ENCODE measurements at regions not wholly inside any gene's neighbourhood (a gene's known extent, or its start where the extent isn't known, plus 50 kb on each side); places are given as distances from the start of the nearest gene placed in this dataset.
A peak's percentile ranks its signal among the peaks of the same experiment; 100 is the strongest.

DNA sequence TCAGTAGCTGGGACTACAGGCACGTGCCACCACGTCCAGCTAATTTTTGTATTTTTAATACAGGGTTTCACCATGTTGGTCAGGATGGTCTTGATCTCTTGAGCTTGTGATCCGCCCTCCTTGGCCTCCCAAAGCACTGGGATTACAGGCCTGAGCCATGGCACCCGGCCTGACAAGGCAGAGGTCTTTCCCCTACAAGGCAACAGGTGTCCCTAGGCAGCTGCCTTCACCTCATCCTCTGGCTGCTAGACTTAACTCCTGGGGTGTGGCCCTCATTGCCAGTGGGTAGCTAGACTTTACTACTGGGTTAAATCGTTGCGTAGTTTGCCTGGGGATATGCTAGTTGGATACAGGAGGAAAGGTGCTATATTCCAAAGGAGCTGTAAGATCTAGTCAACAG lies 81.4 kb downstream of the CHRD start:
- intact Hi-C loops (cut with micrococcal nuclease) = no loop called here
- Histone ChIP-seq H3K36me3 (ENCODE audit: insufficient read depth, low read length) (no peaks in the 10 kb centered on the region), H3K27ac (ENCODE audit: low read depth, low read length) (no peak overlapping the region), H3K4me3 (ENCODE audit: low read length in 2 of 2) (no peak overlapping the region), H3K9me3 (ENCODE audit: control insufficient read depth in 1 of 2, low read length in 2 of 2) (no peaks in the 10 kb centered on the region), H3K4me1 (ENCODE audit: insufficient read depth, low read length) (no peaks in the 10 kb centered on the region), H3K27me3 (ENCODE audit: insufficient read depth, low read length) (no peaks in the 10 kb centered on the region)
- H3K27me3 Mint-ChIP-seq = peaks cover 6 to 24% of the 10 kb centered on the region in 2 donors
- POLR2A ChIA-PET (ENCODE audit: partially characterized antibody) = no interaction called here
- no peak overlapping the region for H3K27ac Mint-ChIP-seq
- H3K4me1 Mint-ChIP-seq = no peaks in the 10 kb centered on the region
- H3K36me3 Mint-ChIP-seq = no peaks in the 10 kb centered on the region
- no peak for DNase-seq
- H3K4me3 Mint-ChIP-seq = no peak overlapping the region
- CTCF ChIA-PET (ENCODE audit: partially characterized antibody) = interaction anchor here (0.9 kb wide), 1 partner anchor 53 kb away, joined by 3 read pairs; no protein-coding TSS in a partner anchor
- peaks cover 0 to 2% (median 0%) of the 10 kb centered on the region in 8 donors for H3K9me3 Mint-ChIP-seq

- ChIA-PET POLR2A (ENCODE audit: partially characterized antibody) (no interaction called here), CTCF (ENCODE audit: partially characterized antibody) (interaction anchor here (1.2 kb wide), 1 partner anchor 112 kb away, joined by 3 read pairs; no protein-coding TSS in a partner anchor)
- no peaks in the 10 kb centered on the region for H3K9me3 ChIP-seq (ENCODE audit: control insufficient read depth in 1 of 2, low read length in 2 of 2)
- Mint-ChIP-seq H3K4me1 (peaks cover 0 to 4% (median 3%) of the 10 kb centered on the region in 4 donors), H3K9me3 (no peaks in the 10 kb centered on the region), H3K4me3 (no peak overlapping the region), H3K27ac (no peak overlapping the region), H3K27me3 (peaks cover 6 to 22% of the 10 kb centered on the region in 2 donors), H3K36me3 (no peaks in the 10 kb centered on the region)
- H3K36me3 ChIP-seq (ENCODE audit: insufficient read depth, low read length) = no peaks in the 10 kb centered on the region
- intact Hi-C loops (cut with micrococcal nuclease) = loop anchor here (5.0 kb wide), 1 partner anchor 114 kb away; no protein-coding TSS in a partner anchor
- no peaks in the 10 kb centered on the region for H3K4me1 ChIP-seq (ENCODE audit: insufficient read depth, low read length)
- H3K4me3 ChIP-seq (ENCODE audit: low read length in 2 of 2) = no peak overlapping the region
- no peak overlapping the region for H3K27ac ChIP-seq (ENCODE audit: low read depth, low read length)
- no peak for DNase-seq
- no peaks in the 10 kb centered on the region for H3K27me3 ChIP-seq (ENCODE audit: insufficient read depth, low read length)
Observed at GRCh38 chr3:184465883-184466412, 86.1 kb downstream of the CHRD start.

DNA sequence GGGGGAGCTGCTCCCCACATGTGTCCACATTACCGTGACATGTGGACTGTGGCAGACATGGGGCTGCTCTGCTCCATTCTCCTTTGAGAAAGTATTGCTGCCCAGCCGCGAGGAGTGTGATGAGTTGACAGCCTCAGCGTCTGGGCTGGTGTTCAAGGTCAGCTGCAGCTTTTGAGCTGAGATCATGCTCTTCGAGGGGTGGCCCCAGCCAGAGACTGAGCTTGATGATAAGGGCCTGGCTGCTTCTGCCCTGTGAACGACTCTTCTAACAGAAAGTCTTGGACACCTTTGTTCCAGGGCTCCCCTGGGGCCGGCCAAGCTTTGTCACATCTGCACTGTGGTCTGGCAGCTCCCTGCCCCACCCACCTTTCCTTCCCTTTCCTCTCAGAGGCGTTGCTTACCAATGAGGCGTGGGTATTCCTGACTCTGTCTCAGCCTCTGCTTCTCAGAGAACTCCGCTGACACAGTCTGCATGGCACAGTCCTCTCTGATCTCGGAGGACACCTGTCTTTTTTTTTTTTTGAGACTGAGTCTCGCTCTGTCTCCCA lies 86.6 kb downstream of the CHRD start:
- H3K9me3 ChIP-seq (ENCODE audit: control insufficient read depth in 1 of 2, low read length in 2 of 2) = no peaks in the 10 kb centered on the region
- intact Hi-C loops (cut with micrococcal nuclease) = loop anchor here (5.0 kb wide), 1 partner anchor 114 kb away; no protein-coding TSS in a partner anchor
- H3K4me3 ChIP-seq (ENCODE audit: low read length in 2 of 2) = no peak overlapping the region
- DNase-seq = no peak
- Mint-ChIP-seq H3K27ac (no peak overlapping the region), H3K9me3 (no peaks in the 10 kb centered on the region), H3K4me1 (peaks cover 0 to 4% (median 3%) of the 10 kb centered on the region in 4 donors), H3K36me3 (no peaks in the 10 kb centered on the region), H3K4me3 (no peak overlapping the region), H3K27me3 (peaks cover 6 to 22% of the 10 kb centered on the region in 2 donors)
- no peak overlapping the region for H3K27ac ChIP-seq (ENCODE audit: low read depth, low read length)
- H3K36me3 ChIP-seq (ENCODE audit: insufficient read depth, low read length) = no peaks in the 10 kb centered on the region
- H3K4me1 ChIP-seq (ENCODE audit: insufficient read depth, low read length) = no peaks in the 10 kb centered on the region
- CTCF ChIA-PET (ENCODE audit: partially characterized antibody) = interaction anchor here (1.2 kb wide), 2 partner anchors 75 to 112 kb away, joined by 3 read pairs; no protein-coding TSS in a partner anchor
- POLR2A ChIA-PET (ENCODE audit: partially characterized antibody) = no interaction called here
- H3K27me3 ChIP-seq (ENCODE audit: insufficient read depth, low read length) = no peaks in the 10 kb centered on the region

DNA sequence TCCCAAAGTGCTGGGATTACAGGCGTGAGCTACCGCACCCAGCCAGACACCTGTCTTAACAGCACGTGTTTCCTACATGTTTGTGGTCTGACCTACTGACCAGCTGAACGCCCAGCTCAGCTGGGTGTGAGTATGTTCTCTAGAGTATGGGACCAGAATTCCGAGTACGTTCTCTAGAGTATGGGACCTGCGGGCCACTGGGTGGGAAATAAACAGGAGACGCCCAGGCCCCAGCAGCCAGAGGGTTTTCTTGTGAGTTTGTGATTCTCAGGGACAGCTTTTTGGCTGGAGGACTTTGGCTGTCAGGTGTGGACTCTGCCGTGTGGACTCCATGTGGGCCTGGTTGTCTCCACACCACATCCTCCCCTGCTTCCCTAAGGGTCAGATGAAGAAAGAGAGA lies 87.3 kb downstream of the CHRD start:
- H3K36me3 Mint-ChIP-seq = no peaks in the 10 kb centered on the region
- Histone ChIP-seq H3K4me3 (ENCODE audit: low read length in 2 of 2) (no peak overlapping the region), H3K36me3 (ENCODE audit: insufficient read depth, low read length) (no peaks in the 10 kb centered on the region), H3K4me1 (ENCODE audit: insufficient read depth, low read length) (no peaks in the 10 kb centered on the region), H3K9me3 (ENCODE audit: control insufficient read depth in 1 of 2, low read length in 2 of 2) (no peaks in the 10 kb centered on the region), H3K27me3 (ENCODE audit: insufficient read depth, low read length) (no peaks in the 10 kb centered on the region), H3K27ac (ENCODE audit: low read depth, low read length) (no peak overlapping the region)
- no peaks in the 10 kb centered on the region for H3K9me3 Mint-ChIP-seq
- intact Hi-C loops (cut with micrococcal nuclease) = loop anchor here (5.0 kb wide), 1 partner anchor 115 kb away; no protein-coding TSS in a partner anchor
- DNase-seq = no peak
- ChIA-PET CTCF (ENCODE audit: partially characterized antibody) (interaction anchor here (1.1 to 1.2 kb wide), 2 partner anchors 9 to 75 kb away, joined by 3 to 5 read pairs; no protein-coding TSS in a partner anchor), POLR2A (ENCODE audit: partially characterized antibody) (no interaction called here)
- peaks cover 0 to 4% (median 3%) of the 10 kb centered on the region in 4 donors for H3K4me1 Mint-ChIP-seq
- H3K27me3 Mint-ChIP-seq = peaks cover 7 to 19% of the 10 kb centered on the region in 2 donors
- H3K27ac Mint-ChIP-seq = no peak overlapping the region
- H3K4me3 Mint-ChIP-seq = no peak overlapping the region

DNA sequence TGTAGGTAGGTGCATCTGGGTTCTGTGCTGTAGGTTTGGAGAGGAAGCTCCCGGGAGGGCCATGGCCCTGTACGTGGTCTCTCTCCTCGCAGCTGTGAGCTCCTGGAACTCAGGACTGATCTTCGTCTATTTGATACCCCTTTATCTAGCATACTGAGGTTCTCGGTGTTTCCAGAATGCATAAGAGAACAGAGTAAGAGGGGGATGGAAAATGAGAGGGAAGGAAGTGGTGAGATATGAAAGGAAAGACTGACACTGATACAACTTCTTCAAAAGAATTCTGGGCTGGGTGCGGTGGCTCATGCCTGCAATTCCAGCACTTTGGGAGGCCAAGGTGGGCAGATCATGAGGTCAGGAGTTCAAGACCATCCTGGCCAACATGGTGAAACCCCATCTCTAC lies 90.7 kb downstream of the CHRD start:
- no peak overlapping the region for H3K27ac ChIP-seq (ENCODE audit: low read depth, low read length)
- ChIA-PET POLR2A (ENCODE audit: partially characterized antibody) (no interaction called here), CTCF (ENCODE audit: partially characterized antibody) (interaction anchor here (0.9 to 3.3 kb wide), 2 partner anchors 43 to 114 kb away, joined by 3 to 12 read pairs; no protein-coding TSS in a partner anchor)
- H3K4me3 ChIP-seq (ENCODE audit: low read length in 2 of 2) = no peak overlapping the region
- no peaks in the 10 kb centered on the region for H3K36me3 ChIP-seq (ENCODE audit: insufficient read depth, low read length)
- Mint-ChIP-seq H3K4me1 (peaks cover 2 to 8% (median 4%) of the 10 kb centered on the region in 4 donors), H3K9me3 (no peaks in the 10 kb centered on the region), H3K27ac (no peak overlapping the region), H3K4me3 (no peak overlapping the region), H3K36me3 (no peaks in the 10 kb centered on the region), H3K27me3 (peaks cover 13 to 22% of the 10 kb centered on the region in 2 donors)
- no peaks in the 10 kb centered on the region for H3K27me3 ChIP-seq (ENCODE audit: insufficient read depth, low read length)
- no peaks in the 10 kb centered on the region for H3K9me3 ChIP-seq (ENCODE audit: control insufficient read depth in 1 of 2, low read length in 2 of 2)
- H3K4me1 ChIP-seq (ENCODE audit: insufficient read depth, low read length) = no peaks in the 10 kb centered on the region
- no peak for DNase-seq
- intact Hi-C loops (cut with micrococcal nuclease) = no loop called here

DNA sequence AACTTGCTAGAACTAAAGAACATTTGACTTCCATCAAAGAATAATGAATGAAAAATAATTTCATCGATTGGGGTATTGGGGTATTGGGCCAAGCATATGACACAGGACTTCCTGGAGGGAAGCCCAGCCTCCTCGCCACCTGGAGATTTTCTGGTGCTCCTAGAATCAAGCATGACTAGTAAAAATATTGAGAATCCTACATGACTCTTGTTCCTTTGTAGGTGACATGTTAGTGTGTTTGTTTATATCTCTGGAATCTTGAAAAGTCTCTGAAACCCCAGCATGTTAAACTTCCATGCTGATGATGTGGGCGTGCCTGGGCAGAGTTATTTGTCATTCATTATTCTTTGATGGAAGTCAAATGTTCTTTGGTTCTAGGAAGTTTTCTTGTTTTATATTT lies 90.1 kb upstream of the EPHB3 start:
- no peaks in the 10 kb centered on the region for H3K36me3 ChIP-seq (ENCODE audit: insufficient read depth, low read length)
- DNase-seq = no peak
- no peak overlapping the region for H3K27ac ChIP-seq (ENCODE audit: low read depth, low read length)
- H3K9me3 ChIP-seq (ENCODE audit: control insufficient read depth in 1 of 2, low read length in 2 of 2) = no peaks in the 10 kb centered on the region
- H3K9me3 Mint-ChIP-seq = peaks cover 0 to 3% (median 0%) of the 10 kb centered on the region in 8 donors
- H3K27ac Mint-ChIP-seq = no peak overlapping the region
- peaks cover 13 to 23% of the 10 kb centered on the region in 2 donors for H3K27me3 Mint-ChIP-seq
- intact Hi-C loops (cut with micrococcal nuclease) = no loop called here
- H3K4me3 Mint-ChIP-seq = no peak overlapping the region
- POLR2A ChIA-PET (ENCODE audit: partially characterized antibody) = no interaction called here
- peaks cover 2 to 8% (median 4%) of the 10 kb centered on the region in 4 donors for H3K4me1 Mint-ChIP-seq
- no peaks in the 10 kb centered on the region for H3K36me3 Mint-ChIP-seq
- no peaks in the 10 kb centered on the region for H3K4me1 ChIP-seq (ENCODE audit: insufficient read depth, low read length)
- CTCF ChIA-PET (ENCODE audit: partially characterized antibody) = interaction anchor here (1.4 to 3.3 kb wide), 2 partner anchors 42 to 70 kb away, joined by 6 to 12 read pairs; no protein-coding TSS in a partner anchor
- no peak overlapping the region for H3K4me3 ChIP-seq (ENCODE audit: low read length in 2 of 2)
- H3K27me3 ChIP-seq (ENCODE audit: insufficient read depth, low read length) = no peaks in the 10 kb centered on the region

- CTCF ChIA-PET (ENCODE audit: partially characterized antibody) = interaction anchor here (1.4 kb wide), 1 partner anchor 68 kb away, joined by 6 read pairs; no protein-coding TSS in a partner anchor
- intact Hi-C loops (cut with micrococcal nuclease) = no loop called here
- no peak overlapping the region for H3K4me3 ChIP-seq (ENCODE audit: low read length in 2 of 2)
- Mint-ChIP-seq H3K27ac (no peak overlapping the region), H3K36me3 (no peaks in the 10 kb centered on the region), H3K4me1 (peaks cover 2 to 8% (median 4%) of the 10 kb centered on the region in 4 donors), H3K27me3 (peaks cover 15 to 23% of the 10 kb centered on the region in 2 donors), H3K4me3 (peak overlapping the region in 1 of 8 donors; percentile 7), H3K9me3 (peaks cover 0 to 3% (median 0%) of the 10 kb centered on the region in 8 donors)
- no peaks in the 10 kb centered on the region for H3K27me3 ChIP-seq (ENCODE audit: insufficient read depth, low read length)
- no peaks in the 10 kb centered on the region for H3K36me3 ChIP-seq (ENCODE audit: insufficient read depth, low read length)
- peak in 1 of 5 donors; percentile 2 for DNase-seq
- H3K4me1 ChIP-seq (ENCODE audit: insufficient read depth, low read length) = no peaks in the 10 kb centered on the region
- no peaks in the 10 kb centered on the region for H3K9me3 ChIP-seq (ENCODE audit: control insufficient read depth in 1 of 2, low read length in 2 of 2)
- no peak overlapping the region for H3K27ac ChIP-seq (ENCODE audit: low read depth, low read length)
- POLR2A ChIA-PET (ENCODE audit: partially characterized antibody) = no interaction called here
Observed at GRCh38 chr3:184472723-184473428, 88.7 kb upstream of the EPHB3 start.
